ENCODE measurements at regions not wholly inside any gene's neighbourhood (a gene's known extent, or its start where the extent isn't known, plus 50 kb on each side); places are given as distances from the start of the nearest gene placed in this dataset.

- no peak for DNase-seq (ENCODE audit: low read depth in 4 of 4, low spot score in 1 of 4)
Observed at GRCh38 chr3:87044846-87045245, 53.9 kb upstream of the VGLL3 start.

GRCh38 chr3:87044409-87044808 is 53.5 kb upstream of the VGLL3 start:
- DNase-seq (ENCODE audit: low read depth in 4 of 4, low spot score in 1 of 4) = no peak

- DNase-seq (ENCODE audit: low read depth in 4 of 4, low spot score in 1 of 4) = no peak
Observed at GRCh38 chr3:87041191-87041590, 50.2 kb upstream of the VGLL3 start.

Data from stimulated activated CD4-positive, alpha-beta T cell treated with anti-CD3 and anti-CD28 coated beads, Interleukin-1b, Interleukin-23, amount 100 ng/mL, for 24 hours (primary cell).